ENCODE measurements at regions not wholly inside any gene's neighbourhood (a gene's known extent, or its start where the extent isn't known, plus 50 kb on each side); places are given as distances from the start of the nearest gene placed in this dataset.

- no peak for TF ChIP-seq EP300 (IDR thresholded peaks at IDR 0.05; ENCODE audit: borderline replicate concordance in 1 of 2, low read depth in 1 of 2, low read length in 1 of 2)
- TF ChIP-seq SMC3 (IDR thresholded peaks at IDR 0.05; ENCODE audit: low read depth, low read length), result no peak
Measured at GRCh38 chr3:153028381-153028780, 133.6 kb upstream of the RAP2B start.

Measured in SK-N-SH (cell line).